Thyroid gland (tissue), 4 donors: ENCODE measurements at regions not wholly inside any gene's neighbourhood (a gene's known extent, or its start where the extent isn't known, plus 50 kb on each side); places are given as distances from the start of the nearest gene placed in this dataset.

Experiments
- DNase-seq, 2 donors: peaks; one replicate each; pipeline ENCODE4 v3.0.0-alpha.2; 2019
- H3K27ac ChIP-seq, 3 donors: fragments of 200-600 bp; sonication (generic); 1 replicate in 2 of 3; 2 replicates in 1 of 3; pipeline ENCODE4 v1.5.1; 2016 to 2019; ENCODE audit warnings: mild to moderate bottlenecking in 1 of 3, moderate library complexity in 1 of 3
- H3K27me3 ChIP-seq: fragments of 200-600 bp; sonication (generic); one replicate; pipeline ENCODE4 v1.5.1; 2019
- H3K36me3 ChIP-seq, 2 donors: fragments of 200-600 bp; sonication (generic); one replicate each; pipeline ENCODE4 v1.5.1; 2016 to 2019
- H3K4me1 ChIP-seq, 2 donors: fragments of 200-600 bp; sonication (generic); one replicate each; pipeline ENCODE4 v1.5.1; 2017 to 2019
- H3K4me3 ChIP-seq, 3 donors: fragments of 200-600 bp; sonication (generic); replicated peaks in 1 of 3; 1 replicate in 2 of 3; 2 replicates in 1 of 3; pipeline ENCODE4 v1.5.1; 2016; ENCODE audit warnings: mild to moderate bottlenecking in 1 of 3
- H3K9me3 ChIP-seq: fragments of 200-600 bp; sonication (generic); one replicate; pipeline ENCODE4 v1.5.1; 2017
- POLR2A ChIP-seq, 2 donors: fragments of 450-650 bp; IDR thresholded peaks; one replicate each; pipeline ENCODE4 v1.6.1; 2017; ENCODE audit warnings: antibody characterized with exemption in 2 of 2, mild to moderate bottlenecking in 2 of 2, moderate library complexity in 1 of 2
- WGBS, 2 donors: methylation state at CpG; one replicate each; pipeline ENCODE4 v1.1.5; 2017; 5-methylcytosine and 5-hydroxymethylcytosine counted together
- intact Hi-C: fragments of 100-400 bp; cut with DNase I; formaldehyde crosslinking; loops from one replicate; pipeline ENCODE4 v1.15.1; 2023
- TF ChIP-seq, protein P1 (sequence below), 6 experiments: fragments of 200-600 bp in 3 of 6; fragments of 450-650 bp in 3 of 6; sonication (generic) in 3 of 6; IDR thresholded peaks; one replicate each; pipeline ENCODE4 v1.5.1; 2016 to 2019; ENCODE audit warnings: antibody characterized with exemption in 6 of 6, mild to moderate bottlenecking in 2 of 6, inconsistent platforms in 1 of 6, moderate library complexity in 1 of 6

DNA sequence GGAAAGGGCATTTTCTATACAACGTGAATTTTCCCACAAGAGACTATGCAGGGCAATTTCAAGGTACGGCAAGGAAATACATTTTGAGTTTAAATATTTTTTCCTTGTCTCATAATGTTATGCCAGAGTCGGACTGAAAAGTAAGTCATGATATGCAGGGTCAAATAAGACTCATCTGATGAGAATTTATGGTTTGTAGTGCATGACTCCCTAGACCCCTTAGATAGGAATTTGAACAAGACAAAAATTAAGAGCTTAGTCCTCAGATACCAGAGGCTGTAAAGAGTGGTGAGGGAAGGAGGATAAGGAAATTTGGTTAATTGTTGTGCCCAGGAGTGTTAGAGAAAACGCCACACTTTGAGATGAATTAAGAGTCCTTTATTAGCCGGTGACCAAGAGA is 616.6 kb downstream of the XPNPEP1 start:
- intact Hi-C loops = no loop called here
- Histone ChIP-seq H3K36me3 (no peaks in the 10 kb centered on the region), H3K9me3 (no peaks in the 10 kb centered on the region), H3K27me3 (no peaks in the 10 kb centered on the region), H3K4me3 (no peak overlapping the region), H3K27ac (no peak overlapping the region), H3K4me1 (no peaks in the 10 kb centered on the region)
- 48 to 59% methylated on average over 5 of the region's 5 CpGs for WGBS, 2 donors
- TF ChIP-seq, protein P1, sequence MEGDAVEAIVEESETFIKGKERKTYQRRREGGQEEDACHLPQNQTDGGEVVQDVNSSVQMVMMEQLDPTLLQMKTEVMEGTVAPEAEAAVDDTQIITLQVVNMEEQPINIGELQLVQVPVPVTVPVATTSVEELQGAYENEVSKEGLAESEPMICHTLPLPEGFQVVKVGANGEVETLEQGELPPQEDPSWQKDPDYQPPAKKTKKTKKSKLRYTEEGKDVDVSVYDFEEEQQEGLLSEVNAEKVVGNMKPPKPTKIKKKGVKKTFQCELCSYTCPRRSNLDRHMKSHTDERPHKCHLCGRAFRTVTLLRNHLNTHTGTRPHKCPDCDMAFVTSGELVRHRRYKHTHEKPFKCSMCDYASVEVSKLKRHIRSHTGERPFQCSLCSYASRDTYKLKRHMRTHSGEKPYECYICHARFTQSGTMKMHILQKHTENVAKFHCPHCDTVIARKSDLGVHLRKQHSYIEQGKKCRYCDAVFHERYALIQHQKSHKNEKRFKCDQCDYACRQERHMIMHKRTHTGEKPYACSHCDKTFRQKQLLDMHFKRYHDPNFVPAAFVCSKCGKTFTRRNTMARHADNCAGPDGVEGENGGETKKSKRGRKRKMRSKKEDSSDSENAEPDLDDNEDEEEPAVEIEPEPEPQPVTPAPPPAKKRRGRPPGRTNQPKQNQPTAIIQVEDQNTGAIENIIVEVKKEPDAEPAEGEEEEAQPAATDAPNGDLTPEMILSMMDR (IDR thresholded peaks at IDR 0.05) = no peak
- no peak for TF ChIP-seq POLR2A (IDR thresholded peaks at IDR 0.05)
- DNase-seq = no peak

DNA sequence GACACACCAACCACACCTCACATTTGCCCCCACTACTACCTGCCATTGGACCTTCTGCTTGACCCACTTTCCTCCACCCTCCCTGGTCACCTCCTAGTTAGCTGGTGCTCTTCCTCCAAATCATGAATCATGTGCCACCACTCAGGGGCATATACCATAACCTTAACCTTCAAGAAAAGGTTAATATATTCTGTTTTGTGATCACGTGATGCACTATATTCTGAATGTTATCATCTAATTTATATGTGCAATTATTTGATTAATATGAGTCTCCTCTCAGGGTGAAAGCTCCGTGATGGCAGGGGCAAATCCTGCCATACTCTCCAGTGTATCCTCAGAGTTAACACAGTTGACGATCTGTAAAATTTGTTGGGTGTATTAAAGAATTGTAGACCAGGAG is 635.5 kb downstream of the XPNPEP1 start:
- H3K36me3 ChIP-seq = no peaks in the 10 kb centered on the region
- H3K9me3 ChIP-seq = no peaks in the 10 kb centered on the region
- no peaks in the 10 kb centered on the region for H3K27me3 ChIP-seq
- TF ChIP-seq POLR2A (IDR thresholded peaks at IDR 0.05) = no peak
- TF ChIP-seq, protein P1 (IDR thresholded peaks at IDR 0.05) = no peak
- H3K27ac ChIP-seq = no peak overlapping the region
- H3K4me1 ChIP-seq = no peaks in the 10 kb centered on the region
- H3K4me3 ChIP-seq = no peak overlapping the region
- no peak for DNase-seq
- 87 to 88% methylated on average over 3 of the region's 3 CpGs for WGBS, 2 donors
- intact Hi-C loops = no loop called here

DNA sequence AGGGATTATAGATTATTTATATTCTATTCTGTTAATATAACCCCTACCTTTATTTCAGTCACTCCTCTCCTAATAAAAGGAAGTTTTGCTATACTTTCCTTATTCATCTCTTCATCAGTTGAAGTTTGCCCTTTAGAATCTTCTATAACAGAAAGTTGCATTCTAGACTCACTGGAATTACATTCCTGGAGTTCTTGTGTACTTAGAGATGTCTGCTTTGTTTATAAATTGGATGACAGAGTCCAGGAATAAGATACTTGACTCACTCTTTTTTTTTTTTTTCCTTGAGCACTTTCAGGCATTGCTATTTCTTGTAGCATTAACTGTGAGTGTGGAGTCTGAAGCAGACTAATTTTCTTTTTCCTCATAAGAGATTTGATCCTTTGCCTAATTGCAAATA is 640.8 kb downstream of the XPNPEP1 start:
- Histone ChIP-seq H3K27ac (no peak overlapping the region), H3K4me3 (no peak overlapping the region), H3K4me1 (no peaks in the 10 kb centered on the region), H3K36me3 (no peaks in the 10 kb centered on the region), H3K9me3 (no peaks in the 10 kb centered on the region), H3K27me3 (no peaks in the 10 kb centered on the region)
- no peak for TF ChIP-seq POLR2A (IDR thresholded peaks at IDR 0.05)
- TF ChIP-seq, protein P1 (IDR thresholded peaks at IDR 0.05) = no peak
- intact Hi-C loops = no loop called here
- no peak for DNase-seq

DNA sequence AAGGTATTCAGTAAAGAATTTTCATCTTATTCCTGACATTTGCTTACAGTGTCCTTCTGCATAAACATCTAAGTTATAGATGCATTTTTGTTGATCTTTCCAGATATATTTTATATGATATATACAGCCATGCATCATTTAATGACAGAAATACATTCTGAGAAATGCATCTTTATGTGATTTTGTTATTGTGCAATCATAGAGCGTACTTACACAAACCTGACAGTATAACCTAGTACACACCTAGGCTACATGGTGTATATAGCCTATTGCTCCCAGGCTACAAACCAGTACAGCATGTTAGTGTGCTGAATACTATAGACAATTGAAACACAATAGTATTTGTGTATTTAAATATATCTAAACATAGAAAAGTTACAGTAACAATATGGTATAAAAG is 642.0 kb downstream of the XPNPEP1 start:
- H3K4me1 ChIP-seq = no peaks in the 10 kb centered on the region
- no peaks in the 10 kb centered on the region for H3K27me3 ChIP-seq
- no peak overlapping the region for H3K27ac ChIP-seq
- no peak overlapping the region for H3K4me3 ChIP-seq
- DNase-seq = no peak
- no peak for TF ChIP-seq POLR2A (IDR thresholded peaks at IDR 0.05)
- TF ChIP-seq, protein P1 (IDR thresholded peaks at IDR 0.05) = no peak
- H3K36me3 ChIP-seq = no peaks in the 10 kb centered on the region
- intact Hi-C loops = no loop called here
- 93% methylated on average over 1 of the region's 1 CpG for WGBS, 2 donors
- H3K9me3 ChIP-seq = no peaks in the 10 kb centered on the region

DNA sequence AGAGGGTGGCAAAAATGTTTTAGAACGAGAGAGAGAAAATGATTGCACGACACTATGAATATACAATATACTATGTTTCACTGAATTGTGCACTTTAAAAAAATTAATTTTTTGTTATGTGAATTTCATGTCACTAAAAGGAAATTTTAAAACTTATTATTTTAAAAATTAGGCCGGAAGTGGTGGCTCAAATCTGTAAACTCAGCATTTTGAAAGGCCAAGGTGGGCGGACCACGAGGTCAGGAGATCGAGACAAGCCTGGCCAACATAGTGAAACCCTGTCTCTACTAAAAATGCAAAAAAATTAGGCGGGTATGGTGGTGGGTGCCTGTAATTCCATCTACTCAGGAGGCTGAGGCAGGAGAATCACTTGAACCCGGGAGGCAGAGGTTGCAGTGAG is 642.5 kb downstream of the XPNPEP1 start:
- Histone ChIP-seq H3K4me3 (no peak overlapping the region), H3K4me1 (no peaks in the 10 kb centered on the region), H3K9me3 (no peaks in the 10 kb centered on the region), H3K36me3 (no peaks in the 10 kb centered on the region), H3K27ac (no peak overlapping the region), H3K27me3 (no peaks in the 10 kb centered on the region)
- no peak for TF ChIP-seq POLR2A (IDR thresholded peaks at IDR 0.05)
- TF ChIP-seq, protein P1 (IDR thresholded peaks at IDR 0.05) = no peak
- intact Hi-C loops = no loop called here
- WGBS, 2 donors = 85 to 90% methylated on average over 8 of the region's 8 CpGs
- no peak for DNase-seq
